Activated B cell treated with CpG ODN at 0.5 μM for 24 hours (primary cell): ENCODE measurements at regions not wholly inside any gene's neighbourhood (a gene's known extent, or its start where the extent isn't known, plus 50 kb on each side); places are given as distances from the start of the nearest gene placed in this dataset.

Experiments
- ATAC-seq: fragments of 200-7000 bp; cut with Tn5 transposase; one replicate; pipeline ENCODE4 v1.10.0; 2021; ENCODE audit warnings: low read depth, mild to moderate bottlenecking, moderate library complexity
- CTCF ChIA-PET: fragments of 350-600 bp; sonication (Branson Sonifier 250); formaldehyde crosslinking; loops from one replicate; lab custom pipeline; 2021; ENCODE audit warnings: antibody characterized with exemption; lab: Charles Lee
- POLR2A ChIA-PET: fragments of 350-600 bp; sonication (Branson Sonifier 250); formaldehyde crosslinking; loops from one replicate; lab custom pipeline; 2021; ENCODE audit warnings: antibody characterized with exemption; lab: Charles Lee
- DNase-seq: peaks from one replicate; pipeline ENCODE4 v3.0.0; 2022
- H3K27ac Mint-ChIP-seq: one replicate; pipeline ENCODE4 v1.8.0; 2020; ENCODE audit warnings: mixed read lengths
- H3K27me3 Mint-ChIP-seq: one replicate; pipeline ENCODE4 v1.8.0; 2021; ENCODE audit warnings: mixed read lengths
- H3K36me3 Mint-ChIP-seq: one replicate; pipeline ENCODE4 v1.8.0; 2021; ENCODE audit warnings: low read depth, mixed read lengths
- H3K4me1 Mint-ChIP-seq: one replicate; pipeline ENCODE4 v1.8.0; 2021; ENCODE audit warnings: mixed read lengths
- H3K4me3 Mint-ChIP-seq: one replicate; pipeline ENCODE4 v1.8.0; 2020; ENCODE audit warnings: mild to moderate bottlenecking, mixed read lengths
- H3K9me3 Mint-ChIP-seq: one replicate; pipeline ENCODE4 v1.8.0; 2020; ENCODE audit warnings: mixed read lengths
- CTCF ChIP-seq: fragments of 200-600 bp; IDR thresholded peaks from one replicate; pipeline ENCODE4 v1.8.0; 2022; ENCODE audit warnings: antibody characterized with exemption, mild to moderate bottlenecking
- intact Hi-C: fragments of 100-400 bp; cut with micrococcal nuclease; formaldehyde crosslinking; loops from one replicate; pipeline ENCODE4 v1.15.1; 2024

- POLR2A ChIA-PET, result no interaction called here
- no peak for ATAC-seq
- no peaks in the 10 kb centered on the region for H3K36me3 Mint-ChIP-seq
Observed at GRCh38 chr5:121025671-121026070, 561.6 kb downstream of the PRR16 start.

GRCh38 chr5:121027636-121028035, 563.5 kb downstream of the PRR16 start:
- ChIA-PET CTCF (no interaction called here), POLR2A (no interaction called here)
- intact Hi-C loops, result no loop called here
- no peak for ATAC-seq
- Mint-ChIP-seq H3K27me3 (no peaks in the 10 kb centered on the region), H3K27ac (no peak overlapping the region), H3K4me1 (no peaks in the 10 kb centered on the region), H3K4me3 (no peak overlapping the region), H3K9me3 (no peaks in the 10 kb centered on the region), H3K36me3 (no peaks in the 10 kb centered on the region)
- no peak for DNase-seq
- TF ChIP-seq CTCF, result no peak

More at GRCh38 chr5:121025671-121026070, 561.6 kb downstream of the PRR16 start:
- DNase-seq, result no peak
- Mint-ChIP-seq H3K4me1 (no peaks in the 10 kb centered on the region), H3K27me3 (no peaks in the 10 kb centered on the region), H3K9me3 (no peaks in the 10 kb centered on the region), H3K4me3 (no peak overlapping the region), H3K27ac (no peak overlapping the region)
- intact Hi-C loops, result no loop called here
- CTCF ChIA-PET, result no interaction called here
- no peak for TF ChIP-seq CTCF

- no peak for TF ChIP-seq CTCF
- no peaks in the 10 kb centered on the region for H3K9me3 Mint-ChIP-seq
- H3K27ac Mint-ChIP-seq, result no peak overlapping the region
- H3K4me1 Mint-ChIP-seq, result no peaks in the 10 kb centered on the region
- no peaks in the 10 kb centered on the region for H3K36me3 Mint-ChIP-seq
- H3K27me3 Mint-ChIP-seq, result no peaks in the 10 kb centered on the region
- POLR2A ChIA-PET, result no interaction called here
- H3K4me3 Mint-ChIP-seq, result no peak overlapping the region
- ATAC-seq, result no peak
- CTCF ChIA-PET, result no interaction called here
- intact Hi-C loops, result no loop called here
- DNase-seq, result no peak
Observed at GRCh38 chr5:121029536-121030245, 565.6 kb downstream of the PRR16 start.

GRCh38 chr5:121031491-121031890, 567.4 kb downstream of the PRR16 start:
- H3K4me3 Mint-ChIP-seq, result no peak overlapping the region
- ChIA-PET CTCF (no interaction called here), POLR2A (no interaction called here)
- H3K27me3 Mint-ChIP-seq, result no peaks in the 10 kb centered on the region
- intact Hi-C loops, result no loop called here
- no peak for TF ChIP-seq CTCF
- no peaks in the 10 kb centered on the region for H3K9me3 Mint-ChIP-seq
- no peaks in the 10 kb centered on the region for H3K4me1 Mint-ChIP-seq
- H3K27ac Mint-ChIP-seq, result no peak overlapping the region
- H3K36me3 Mint-ChIP-seq, result no peaks in the 10 kb centered on the region
- ATAC-seq (no peak), DNase-seq (no peak)

- ATAC-seq (no peak), DNase-seq (no peak)
- no peak for TF ChIP-seq CTCF
- intact Hi-C loops, result no loop called here
- Mint-ChIP-seq H3K36me3 (no peaks in the 10 kb centered on the region), H3K9me3 (no peaks in the 10 kb centered on the region), H3K27me3 (no peaks in the 10 kb centered on the region), H3K27ac (no peak overlapping the region), H3K4me3 (no peak overlapping the region), H3K4me1 (no peaks in the 10 kb centered on the region)
- ChIA-PET POLR2A (interaction anchor here (0.7 kb wide), 1 partner anchor 13 kb away, joined by 4 read pairs; no protein-coding TSS in a partner anchor), CTCF (no interaction called here)
Observed at GRCh38 chr5:121033334-121033733, 569.2 kb downstream of the PRR16 start.
